CD4-positive, alpha-beta T cell treated with Interleukin-6 at 100 ng/mL for 8 hours (primary cell): ENCODE measurements at regions not wholly inside any gene's neighbourhood (a gene's known extent, or its start where the extent isn't known, plus 50 kb on each side); places are given as distances from the start of the nearest gene placed in this dataset.
"Not testable (repeated sequence)": the region's sequence is repeated elsewhere in the genome, so short reads cannot be mapped to it uniquely, and the experiment has no call there.

Experiments
- DNase-seq: peaks from one replicate; pipeline ENCODE4 v3.0.0-alpha.2; 2020; ENCODE audit warnings: mixed read lengths, low spot score

- no peak for DNase-seq
Measured at GRCh38 chr12:114616081-114616480, 67.9 kb downstream of the TBX3 start.

DNA sequence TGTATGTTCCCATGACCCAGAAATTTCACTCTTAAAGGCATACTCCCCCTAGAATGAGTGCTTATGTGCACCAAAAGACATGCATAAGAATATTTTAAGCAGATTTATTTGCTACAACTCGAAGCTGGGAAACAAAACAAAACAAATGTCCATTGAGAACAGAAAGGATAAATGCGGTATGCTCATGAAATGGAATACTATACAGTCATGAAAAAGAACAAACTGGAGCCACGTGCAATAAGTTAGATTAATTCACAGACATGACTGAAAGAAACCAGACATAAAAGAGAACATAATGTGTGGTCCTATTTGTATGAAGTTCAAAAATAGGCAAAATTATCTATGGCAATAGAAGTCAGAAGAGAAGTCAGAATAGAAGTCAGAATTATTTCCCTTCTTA is 69.9 kb downstream of the TBX3 start:
- no peak for DNase-seq

- DNase-seq, result no peak
Measured at GRCh38 chr12:114612062-114612461, 71.9 kb downstream of the TBX3 start.

DNA sequence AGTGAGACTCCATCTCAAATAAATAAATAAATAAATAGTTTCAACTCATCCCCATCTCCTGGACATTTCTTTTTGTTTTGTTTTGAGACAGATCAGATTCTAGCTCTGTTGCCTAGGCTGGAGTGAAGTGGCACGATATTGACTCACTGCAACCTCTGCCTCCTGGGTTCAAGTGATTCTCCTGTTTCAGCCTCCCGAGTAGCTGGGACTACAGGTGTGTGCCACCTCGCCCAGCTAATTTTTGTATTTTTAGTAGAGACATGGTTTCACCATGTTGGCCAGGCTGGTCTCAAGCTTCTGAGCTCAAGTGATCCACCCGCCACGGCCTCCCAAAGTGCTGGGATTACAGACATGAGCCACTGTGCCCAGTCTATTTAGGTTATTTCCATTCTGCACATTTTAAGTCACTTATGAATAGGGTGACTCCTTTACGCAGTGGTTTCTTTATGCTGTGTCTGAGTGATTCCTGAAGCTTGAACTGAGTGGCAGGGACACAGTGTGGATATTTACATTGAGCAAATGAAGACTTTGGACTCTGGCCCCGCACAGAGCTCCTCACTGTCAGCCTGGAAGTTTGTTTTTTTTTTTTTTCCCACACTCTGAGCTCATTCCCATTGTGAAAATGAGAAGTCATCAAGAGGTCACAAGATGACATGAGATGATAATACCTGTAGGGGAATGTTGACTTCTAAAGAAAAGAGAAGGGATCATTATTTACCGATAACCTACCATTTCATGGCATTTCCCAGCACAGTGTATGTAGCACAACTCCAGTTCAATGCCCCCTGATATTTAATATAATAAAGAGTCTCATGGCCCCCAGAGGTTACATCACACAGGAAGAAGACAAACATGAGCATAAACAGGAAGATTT is 72.6 kb downstream of the TBX3 start:
- DNase-seq, result no peak

- DNase-seq, result no peak
Measured at GRCh38 chr12:114608509-114608908, 75.5 kb downstream of the TBX3 start.

DNA sequence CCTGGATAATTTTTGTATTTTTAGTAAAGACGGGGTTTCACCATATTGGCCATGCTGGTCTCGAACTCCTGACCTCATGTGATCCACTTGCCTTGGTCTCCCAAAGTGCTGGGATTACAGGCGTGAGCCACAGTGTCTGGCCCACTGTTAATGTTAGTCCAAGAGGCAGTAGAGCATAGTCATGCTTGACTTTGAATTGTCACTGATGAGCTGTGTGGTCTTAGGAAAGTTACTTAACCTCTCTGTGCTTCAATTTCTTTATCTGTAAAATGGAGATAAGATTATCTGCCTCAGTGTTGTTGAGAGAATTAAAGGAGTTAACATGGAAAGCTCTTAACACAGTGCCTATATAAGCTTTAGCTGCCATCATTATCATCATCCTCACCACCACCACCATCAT is 78.1 kb downstream of the TBX3 start:
- DNase-seq, result no peak

DNA sequence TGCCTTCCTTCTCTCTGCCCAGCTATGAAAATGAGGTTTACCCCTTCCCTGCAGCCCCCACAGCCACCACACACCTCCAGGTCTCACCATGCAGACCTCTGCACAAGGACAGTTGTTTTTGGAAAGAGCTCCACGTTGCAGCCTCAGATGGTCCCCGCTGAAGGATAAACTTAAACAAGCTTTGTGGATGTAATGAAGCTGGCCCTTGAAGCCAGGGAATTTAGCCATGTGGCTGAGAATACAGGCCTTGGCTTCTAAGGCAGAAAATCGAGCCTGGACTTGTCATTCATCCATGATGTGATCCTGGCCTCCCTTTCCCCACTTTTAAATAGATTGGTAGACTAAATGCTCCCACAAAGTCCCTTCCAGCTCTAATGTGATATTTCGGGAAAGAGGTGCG is 79.4 kb downstream of the TBX3 start:
- no peak for DNase-seq

DNA sequence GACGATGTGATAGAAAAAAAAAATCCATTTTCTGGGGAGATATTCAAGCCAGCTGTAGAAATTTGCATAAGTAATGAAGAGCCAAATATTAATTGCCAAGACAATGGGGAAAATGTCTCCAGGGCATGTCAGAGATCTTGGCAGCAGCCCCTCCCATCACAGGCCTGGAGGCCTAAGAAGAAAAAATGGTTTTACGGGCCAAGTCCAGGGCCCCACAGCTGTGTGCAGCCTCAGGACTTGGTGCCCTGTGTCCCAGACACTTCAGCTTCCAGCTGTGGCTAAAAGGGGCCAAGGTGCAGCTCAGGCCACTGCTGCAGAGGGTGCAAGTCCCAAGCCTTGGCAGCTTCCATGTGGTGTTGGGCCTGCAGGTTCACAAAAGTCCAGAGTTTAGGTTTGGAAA is 83.4 kb downstream of the TBX3 start:
- DNase-seq, result not testable (repeated sequence)

- DNase-seq, result no peak
Measured at GRCh38 chr12:114598111-114598510, 85.9 kb downstream of the TBX3 start.

DNA sequence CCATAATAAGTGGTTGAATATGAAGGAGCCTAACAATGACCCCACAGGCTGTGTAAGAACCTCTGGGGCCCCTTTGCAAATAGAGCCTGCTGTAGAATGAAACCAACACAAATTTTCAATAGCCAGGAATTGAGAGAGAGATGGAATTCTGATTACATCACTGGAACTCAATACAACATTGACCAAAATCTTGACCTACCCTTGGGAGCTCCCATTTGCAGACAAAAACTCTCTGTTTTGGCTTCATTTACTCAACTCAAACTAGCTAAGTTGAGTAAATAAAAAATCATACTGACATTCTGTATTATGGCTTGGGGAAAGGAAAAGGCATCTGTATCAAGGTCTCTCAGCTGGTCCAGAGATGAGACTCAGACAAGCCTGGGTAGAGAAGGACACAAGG is 91.0 kb downstream of the TBX3 start:
- DNase-seq, result no peak

DNA sequence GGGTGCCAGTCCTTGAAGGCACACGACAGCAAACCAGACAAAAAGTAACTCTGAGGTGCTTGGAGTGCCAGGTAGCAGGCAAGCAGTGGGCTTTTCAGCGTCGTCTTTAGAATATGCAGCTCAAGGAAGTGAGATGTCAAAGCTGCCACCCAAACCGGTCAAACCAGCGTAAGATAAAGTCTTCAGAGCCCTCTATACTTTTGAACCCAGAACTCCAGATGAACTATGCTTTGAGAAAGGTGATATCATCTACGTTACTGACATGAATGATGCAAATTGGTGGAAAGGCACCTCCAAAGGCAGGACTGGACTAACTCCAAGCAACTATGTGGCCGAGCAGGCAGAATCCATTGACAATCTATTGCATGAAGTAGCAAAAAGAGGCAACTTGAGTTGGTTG is 95.9 kb downstream of the TBX3 start:
- DNase-seq, result no peak

GRCh38 chr12:114580306-114580705 is 103.7 kb downstream of the TBX3 start:
- no peak for DNase-seq

GRCh38 chr12:114579389-114579788 is 104.6 kb downstream of the TBX3 start:
- no peak for DNase-seq

DNA sequence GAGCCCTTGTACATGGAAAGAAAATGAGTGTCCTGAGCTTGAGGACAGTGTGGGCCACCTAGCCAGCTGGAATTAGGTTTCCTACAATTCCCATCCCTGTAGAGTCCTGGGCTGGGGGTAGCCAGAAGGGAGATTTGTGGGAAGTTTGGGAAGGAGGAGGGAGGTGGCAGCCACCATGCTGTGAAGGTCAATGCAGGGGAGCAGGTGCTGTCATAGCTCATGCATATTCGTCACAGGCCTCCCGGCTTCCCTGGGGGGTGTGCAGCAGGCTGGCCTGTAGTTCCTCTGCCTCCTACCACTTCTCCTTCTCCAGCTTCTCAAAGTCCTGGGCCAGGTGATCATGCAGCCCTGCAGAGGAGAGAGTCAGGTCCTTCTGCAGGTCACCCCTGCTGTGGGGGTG is 121.3 kb downstream of the TBX3 start:
- DNase-seq, result no peak

DNA sequence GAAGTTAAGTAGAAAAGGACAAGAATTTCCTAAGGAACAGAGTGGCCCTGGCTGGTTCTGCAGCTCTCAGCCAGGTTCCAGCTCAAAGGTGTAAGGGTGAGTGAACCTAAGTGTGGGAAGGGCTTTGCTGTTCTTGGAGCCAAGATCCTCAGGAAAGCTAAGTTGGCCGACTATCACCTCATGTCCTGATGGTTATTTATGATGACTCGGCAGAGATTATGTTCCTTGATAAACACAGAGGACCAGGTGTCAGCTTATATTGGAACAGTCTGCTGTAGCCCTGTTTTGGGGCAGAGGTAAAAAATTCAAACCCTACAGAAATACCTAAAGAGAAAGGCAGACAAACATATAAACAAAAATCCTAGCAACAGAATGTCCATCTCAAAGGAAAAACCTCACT is 128.5 kb downstream of the TBX3 start:
- DNase-seq, result no peak

DNA sequence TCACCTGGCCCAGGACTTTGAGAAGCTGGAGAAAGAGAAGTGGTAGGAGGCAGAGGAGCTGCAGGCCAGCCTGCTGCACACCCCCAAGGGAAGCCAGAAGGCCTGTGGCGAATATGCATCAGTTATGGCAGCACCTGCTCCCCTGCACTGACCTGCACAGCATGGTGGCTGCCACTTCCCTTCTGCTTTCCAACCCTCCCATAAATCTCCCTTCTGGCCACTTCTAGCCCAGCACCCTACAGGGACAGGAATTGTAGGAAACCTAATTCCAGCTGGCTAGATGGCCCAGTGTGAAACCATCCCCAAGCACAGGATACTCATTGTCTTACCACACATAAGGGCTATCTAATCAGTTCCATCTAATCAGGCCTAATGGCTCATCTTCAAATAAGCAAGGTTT is 136.3 kb downstream of the TBX3 start:
- no peak for DNase-seq

DNA sequence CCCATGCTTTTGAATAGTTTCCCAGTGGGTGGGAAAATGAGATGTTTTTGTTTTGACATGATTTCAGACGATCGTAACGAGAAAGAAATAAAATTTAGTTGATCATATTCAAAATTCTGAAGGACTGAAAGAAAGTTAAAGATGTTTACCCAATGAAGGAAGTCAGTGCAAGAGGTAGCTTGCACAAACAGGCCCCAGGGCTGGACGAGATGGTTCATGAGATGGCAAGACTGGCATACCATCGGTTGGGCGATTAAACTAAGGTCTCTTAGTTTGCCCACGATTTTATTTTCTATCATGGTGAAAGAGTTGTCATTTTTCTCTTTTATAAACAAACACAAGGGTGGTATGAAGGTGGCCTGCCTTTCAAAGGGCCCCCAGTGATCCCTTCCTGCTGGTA is 124.5 kb upstream of the TBX5 start:
- no peak for DNase-seq

GRCh38 chr12:114529966-114530365 is 124.0 kb upstream of the TBX5 start:
- DNase-seq, result no peak

GRCh38 chr12:114528766-114529165 is 122.8 kb upstream of the TBX5 start:
- DNase-seq, result no peak

DNA sequence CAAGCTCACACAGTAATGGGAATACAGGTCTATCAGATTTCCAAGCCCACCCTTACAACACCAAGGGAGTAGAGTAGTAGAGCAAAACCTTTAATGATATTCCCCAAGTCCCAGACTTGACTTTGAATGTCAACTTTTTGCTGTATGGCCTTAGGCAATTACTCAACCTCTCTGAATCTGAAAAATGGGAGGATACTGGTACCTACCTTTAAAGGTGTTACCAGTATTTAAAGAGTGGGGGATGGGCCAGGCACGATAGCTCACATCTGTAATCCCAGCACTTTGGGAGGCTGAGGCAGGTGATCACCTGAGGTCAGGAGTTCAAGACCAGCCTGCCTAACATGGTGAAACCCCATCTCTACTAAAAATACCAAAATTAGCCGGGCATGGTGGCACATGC is 115.2 kb upstream of the TBX5 start:
- not testable (repeated sequence) for DNase-seq

DNA sequence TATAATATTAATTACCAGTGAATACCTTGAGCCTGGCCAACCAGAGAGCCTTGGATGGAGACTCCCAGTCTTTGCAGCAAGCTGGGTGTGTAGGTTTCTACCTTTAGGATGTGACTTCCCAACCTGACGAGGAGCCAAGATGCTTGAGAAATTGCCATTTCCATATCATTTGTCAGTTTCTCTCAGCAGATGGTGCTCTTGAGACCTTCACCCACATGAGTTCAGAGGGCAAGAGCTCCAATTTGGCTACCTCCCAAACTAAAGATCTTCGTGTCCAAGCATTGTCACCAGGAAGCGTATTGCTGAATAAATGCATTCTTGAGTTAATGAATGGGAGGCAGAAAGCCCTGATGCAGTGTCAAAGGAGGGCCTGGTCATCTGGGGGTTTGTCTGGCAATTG is 106.4 kb upstream of the TBX5 start:
- DNase-seq, result no peak

- peak; percentile 39 for DNase-seq
Measured at GRCh38 chr12:114508529-114509129, 102.7 kb upstream of the TBX5 start.

DNA sequence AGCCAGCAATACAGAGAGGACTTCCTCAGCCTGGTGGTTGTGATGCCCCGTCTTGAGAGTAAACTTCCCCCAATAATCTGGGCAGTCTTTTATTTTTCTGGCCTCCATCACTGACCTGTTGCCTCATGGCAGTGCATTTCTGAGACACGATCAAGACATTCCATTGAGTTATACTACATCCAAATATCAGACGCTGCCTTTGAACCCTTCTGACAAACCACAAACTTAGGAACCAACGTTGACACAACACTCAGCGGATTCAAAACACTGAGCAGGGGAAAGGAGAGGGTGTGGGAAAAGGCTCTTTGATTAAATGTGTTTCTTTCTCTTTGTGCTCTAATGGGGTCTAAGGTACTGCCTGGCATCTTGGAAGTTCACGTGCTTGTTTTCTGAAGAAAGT is 100.7 kb upstream of the TBX5 start:
- DNase-seq, result no peak

DNA sequence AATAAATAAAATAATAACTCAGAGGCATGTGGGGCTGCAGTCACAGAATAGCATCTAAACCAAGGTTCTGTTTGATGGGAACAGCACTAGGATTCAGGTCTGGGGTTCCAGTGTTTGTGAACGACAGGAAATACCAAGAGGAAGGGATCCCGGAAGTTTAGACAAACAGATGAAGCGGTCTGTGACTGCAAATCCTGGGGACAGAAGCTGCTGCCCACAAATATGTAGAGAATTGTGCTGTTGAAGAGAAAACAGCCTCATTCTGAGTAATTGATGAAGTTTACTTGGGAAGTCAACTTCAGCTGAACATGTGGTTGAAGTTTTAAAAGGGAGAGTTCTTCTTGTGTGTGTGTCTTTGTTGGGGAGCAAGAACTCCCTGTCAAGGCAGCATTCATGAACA is 98.4 kb upstream of the TBX5 start:
- DNase-seq, result no peak
